ENCODE measurements at regions not wholly inside any gene's neighbourhood (a gene's known extent, or its start where the extent isn't known, plus 50 kb on each side); places are given as distances from the start of the nearest gene placed in this dataset.

DNA sequence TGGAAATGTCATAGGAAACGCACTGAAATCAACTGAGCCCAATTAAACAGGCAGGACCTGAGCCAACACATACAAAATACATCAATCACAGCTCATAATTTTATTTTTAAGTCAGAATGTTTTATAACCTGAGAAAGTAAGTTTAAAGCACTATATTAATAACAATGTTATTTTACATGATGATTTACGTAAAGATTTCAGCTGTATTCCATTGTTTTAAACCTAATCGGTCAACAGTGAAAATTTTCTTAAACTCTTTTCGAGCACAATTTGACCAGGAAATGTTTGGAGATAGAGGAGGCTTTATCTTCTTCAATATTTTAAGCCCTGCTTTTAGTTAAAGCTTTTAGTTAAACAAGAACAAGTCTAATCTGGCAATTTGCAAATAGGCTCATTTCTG, 201.8 kb upstream of the TOX3 start:
- no peak for DNase-seq
- 71 to 73% methylated on average over 4 of the region's 4 CpGs for WGBS, 2 donors
- no peaks in the 10 kb centered on the region for H3K4me1 ChIP-seq
- H3K27me3 ChIP-seq = no peaks in the 10 kb centered on the region
- intact Hi-C loops (cut with DNase I) = no loop called here
- no peaks in the 10 kb centered on the region for H3K36me3 ChIP-seq
- no peaks in the 10 kb centered on the region for H3K9me3 ChIP-seq
- no peak for TF ChIP-seq POLR2A (IDR thresholded peaks at IDR 0.05)
- TF ChIP-seq, protein P1, sequence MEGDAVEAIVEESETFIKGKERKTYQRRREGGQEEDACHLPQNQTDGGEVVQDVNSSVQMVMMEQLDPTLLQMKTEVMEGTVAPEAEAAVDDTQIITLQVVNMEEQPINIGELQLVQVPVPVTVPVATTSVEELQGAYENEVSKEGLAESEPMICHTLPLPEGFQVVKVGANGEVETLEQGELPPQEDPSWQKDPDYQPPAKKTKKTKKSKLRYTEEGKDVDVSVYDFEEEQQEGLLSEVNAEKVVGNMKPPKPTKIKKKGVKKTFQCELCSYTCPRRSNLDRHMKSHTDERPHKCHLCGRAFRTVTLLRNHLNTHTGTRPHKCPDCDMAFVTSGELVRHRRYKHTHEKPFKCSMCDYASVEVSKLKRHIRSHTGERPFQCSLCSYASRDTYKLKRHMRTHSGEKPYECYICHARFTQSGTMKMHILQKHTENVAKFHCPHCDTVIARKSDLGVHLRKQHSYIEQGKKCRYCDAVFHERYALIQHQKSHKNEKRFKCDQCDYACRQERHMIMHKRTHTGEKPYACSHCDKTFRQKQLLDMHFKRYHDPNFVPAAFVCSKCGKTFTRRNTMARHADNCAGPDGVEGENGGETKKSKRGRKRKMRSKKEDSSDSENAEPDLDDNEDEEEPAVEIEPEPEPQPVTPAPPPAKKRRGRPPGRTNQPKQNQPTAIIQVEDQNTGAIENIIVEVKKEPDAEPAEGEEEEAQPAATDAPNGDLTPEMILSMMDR (IDR thresholded peaks at IDR 0.05) = no peak
- H3K4me3 ChIP-seq (replicated peaks in 1 of 3) = no peak overlapping the region
- H3K27ac ChIP-seq = no peak overlapping the region

DNA sequence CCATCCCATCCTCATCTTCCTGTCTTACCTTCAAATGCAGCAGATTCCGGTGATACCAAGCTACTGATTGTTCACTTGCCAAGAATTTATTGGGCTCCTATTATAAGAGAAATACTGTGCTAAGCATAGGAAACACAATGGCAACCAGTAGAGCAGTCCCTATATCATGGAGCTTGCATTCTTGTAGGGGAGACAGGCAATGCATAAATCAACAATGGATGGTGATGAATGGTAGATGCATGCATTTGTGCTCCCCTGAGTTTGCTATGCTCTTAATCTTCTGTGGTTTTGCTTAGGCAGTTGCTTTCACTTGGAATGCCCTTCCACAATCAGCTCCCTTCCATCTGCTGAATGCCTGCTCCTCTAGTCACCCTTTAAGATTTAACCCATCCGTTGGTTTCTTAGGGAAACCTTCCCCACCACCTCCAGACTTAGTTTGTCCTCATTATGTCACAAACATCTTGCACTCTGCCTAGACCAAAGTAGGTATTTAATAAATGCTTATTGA, 200.2 kb upstream of the TOX3 start:
- intact Hi-C loops (cut with DNase I) = no loop called here
- Histone ChIP-seq H3K27ac (no peak overlapping the region), H3K36me3 (no peaks in the 10 kb centered on the region), H3K27me3 (no peaks in the 10 kb centered on the region), H3K4me3 (replicated peaks in 1 of 3) (no peak overlapping the region), H3K9me3 (no peaks in the 10 kb centered on the region), H3K4me1 (no peaks in the 10 kb centered on the region)
- TF ChIP-seq, protein P1 (IDR thresholded peaks at IDR 0.05) = no peak
- no peak for TF ChIP-seq POLR2A (IDR thresholded peaks at IDR 0.05)
- 73 to 78% methylated on average over 2 of the region's 2 CpGs for WGBS, 2 donors
- DNase-seq = no peak

DNA sequence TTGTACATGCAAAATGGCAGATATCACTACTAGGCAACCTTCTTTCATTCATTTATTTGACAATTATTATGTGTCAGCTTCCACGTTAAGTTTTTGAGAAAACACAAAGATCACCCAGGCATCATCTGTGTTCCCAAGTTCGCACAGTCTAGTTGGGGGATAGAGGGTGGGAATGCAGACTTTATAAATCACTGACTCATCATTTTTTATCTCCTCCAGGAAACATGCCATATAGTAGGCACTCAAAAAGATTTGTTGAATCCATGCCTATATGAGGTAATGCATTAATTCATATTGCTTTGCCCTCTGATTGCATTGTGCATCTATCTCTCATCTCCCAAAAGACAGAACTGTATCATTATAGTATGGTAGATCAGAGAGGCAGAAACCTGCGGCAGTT, 196.8 kb upstream of the TOX3 start:
- 89 to 95% methylated on average over 3 of the region's 3 CpGs for WGBS, 2 donors
- intact Hi-C loops (cut with DNase I) = no loop called here
- Histone ChIP-seq H3K27me3 (no peaks in the 10 kb centered on the region), H3K4me1 (no peaks in the 10 kb centered on the region), H3K27ac (no peak overlapping the region), H3K36me3 (no peaks in the 10 kb centered on the region), H3K9me3 (no peaks in the 10 kb centered on the region), H3K4me3 (replicated peaks in 1 of 3) (no peak overlapping the region)
- TF ChIP-seq, protein P1 (IDR thresholded peaks at IDR 0.05) = no peak
- no peak for TF ChIP-seq POLR2A (IDR thresholded peaks at IDR 0.05)
- DNase-seq = no peak

DNA sequence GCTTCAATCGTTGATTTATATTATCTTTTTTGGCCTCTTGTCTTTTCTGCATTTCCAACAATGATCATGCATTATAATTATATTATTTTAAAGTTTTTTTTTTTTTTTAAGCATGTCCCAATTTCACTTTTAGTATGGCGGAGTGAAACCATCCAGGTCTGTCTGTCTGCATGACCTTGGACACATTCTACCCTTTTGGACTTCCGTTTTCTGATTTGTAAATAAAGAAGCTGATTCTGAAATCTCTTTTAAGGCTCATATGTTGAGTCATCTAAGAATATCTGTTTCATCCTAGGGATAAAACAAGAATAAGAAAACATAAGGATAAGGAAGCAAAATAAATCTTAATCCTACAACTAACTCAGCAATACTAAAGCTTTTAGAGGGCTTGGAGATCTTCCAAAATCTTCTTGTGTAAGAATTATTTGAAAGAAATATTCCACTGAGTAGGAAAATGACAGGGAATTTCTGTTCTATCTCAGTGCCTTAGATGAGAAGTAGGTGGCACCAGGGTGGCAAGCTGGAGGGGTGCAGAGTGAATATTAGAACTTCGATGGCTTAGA, 195.7 kb upstream of the TOX3 start:
- DNase-seq = no peak
- Histone ChIP-seq H3K9me3 (no peaks in the 10 kb centered on the region), H3K4me1 (no peaks in the 10 kb centered on the region), H3K36me3 (no peaks in the 10 kb centered on the region), H3K27ac (no peak overlapping the region), H3K27me3 (no peaks in the 10 kb centered on the region), H3K4me3 (replicated peaks in 1 of 3) (no peak overlapping the region)
- intact Hi-C loops (cut with DNase I) = no loop called here
- no peak for TF ChIP-seq POLR2A (IDR thresholded peaks at IDR 0.05)
- TF ChIP-seq, protein P1 (IDR thresholded peaks at IDR 0.05) = no peak
- WGBS, 2 donors = 79 to 81% methylated on average over 4 of the region's 4 CpGs

DNA sequence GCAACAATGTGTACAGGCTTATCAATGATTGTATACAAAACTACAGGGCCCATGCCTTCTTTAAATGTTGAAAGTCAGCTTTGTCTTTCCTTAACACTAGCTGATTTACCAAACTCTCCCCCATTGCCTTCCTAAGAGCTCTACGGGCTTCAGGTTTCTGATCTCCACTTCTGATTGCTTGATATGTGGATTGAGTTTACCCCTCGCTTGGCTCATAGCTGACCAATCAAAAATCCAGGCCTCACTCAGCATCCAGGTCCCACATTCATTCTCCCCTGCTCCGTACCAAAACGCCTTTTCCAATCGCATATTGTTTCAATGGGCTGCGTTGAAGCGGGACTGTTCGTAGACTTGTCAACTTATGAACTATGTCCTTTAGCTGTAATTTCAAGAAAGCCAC, 195.1 kb upstream of the TOX3 start:
- H3K27ac ChIP-seq = no peak overlapping the region
- H3K27me3 ChIP-seq = no peaks in the 10 kb centered on the region
- H3K9me3 ChIP-seq = no peaks in the 10 kb centered on the region
- no peaks in the 10 kb centered on the region for H3K36me3 ChIP-seq
- DNase-seq = no peak
- 76 to 79% methylated on average over 8 of the region's 8 CpGs for WGBS, 2 donors
- no peak overlapping the region for H3K4me3 ChIP-seq (replicated peaks in 1 of 3)
- H3K4me1 ChIP-seq = no peaks in the 10 kb centered on the region
- intact Hi-C loops (cut with DNase I) = no loop called here
- TF ChIP-seq, protein P1 (IDR thresholded peaks at IDR 0.05) = no peak
- no peak for TF ChIP-seq POLR2A (IDR thresholded peaks at IDR 0.05)
